ENCODE measurements at regions not wholly inside any gene's neighbourhood (a gene's known extent, or its start where the extent isn't known, plus 50 kb on each side); places are given as distances from the start of the nearest gene placed in this dataset.

DNA sequence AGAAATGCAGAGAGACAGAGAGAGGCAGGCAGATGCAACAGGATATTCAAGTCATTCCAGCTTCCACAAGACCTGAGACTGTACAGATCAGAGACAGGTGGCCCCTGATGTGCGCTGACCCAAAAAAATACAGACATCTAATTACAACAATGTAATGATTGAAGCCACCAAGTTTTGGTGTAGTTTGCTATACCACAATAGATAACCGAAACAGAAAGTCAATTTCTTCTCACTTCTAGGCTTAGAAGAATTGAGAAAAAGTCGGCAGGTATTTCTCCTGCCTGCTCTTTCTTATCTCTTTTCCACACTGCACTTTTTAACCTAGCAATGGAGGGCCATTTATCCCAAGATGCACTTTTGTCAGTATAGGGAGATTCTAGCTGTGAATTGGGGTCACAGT lies 949.2 kb downstream of the CDH11 start:
- DNase-seq, result no peak
- Mint-ChIP-seq H3K9me3 (peaks cover 3 to 6% of the 10 kb centered on the region in 2 donors), H3K36me3 (no peaks in the 10 kb centered on the region)

DNA sequence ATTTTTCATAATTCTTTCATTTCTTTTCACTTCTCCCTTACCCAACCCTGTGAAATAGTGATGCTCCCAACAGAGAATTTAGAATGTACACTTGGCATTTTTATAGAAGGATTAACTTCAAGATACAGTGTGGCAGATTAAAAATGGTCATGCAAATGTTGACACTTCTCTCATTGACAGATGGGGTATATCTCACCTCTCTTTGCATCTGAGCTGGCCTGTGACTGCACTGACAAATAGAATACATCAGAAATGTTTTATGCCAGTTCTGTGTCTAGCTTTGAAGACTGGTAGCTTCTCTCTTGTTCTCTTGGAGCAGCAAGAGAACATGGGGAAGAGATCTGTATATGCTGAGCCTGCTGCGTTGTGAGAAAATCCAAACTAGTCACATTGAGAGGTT lies 949.6 kb downstream of the CDH11 start:
- no peak overlapping the region for H3K4me3 Mint-ChIP-seq
- no peak for ATAC-seq (replicated peaks)

More for the DNA sequence above, 949.2 kb downstream of the CDH11 start:
- H3K27ac Mint-ChIP-seq, result no peak overlapping the region
- no peaks in the 10 kb centered on the region for H3K4me1 Mint-ChIP-seq
- no peaks in the 10 kb centered on the region for H3K27me3 Mint-ChIP-seq
- no peak overlapping the region for H3K4me3 Mint-ChIP-seq
- no peak for ATAC-seq (replicated peaks)

DNA sequence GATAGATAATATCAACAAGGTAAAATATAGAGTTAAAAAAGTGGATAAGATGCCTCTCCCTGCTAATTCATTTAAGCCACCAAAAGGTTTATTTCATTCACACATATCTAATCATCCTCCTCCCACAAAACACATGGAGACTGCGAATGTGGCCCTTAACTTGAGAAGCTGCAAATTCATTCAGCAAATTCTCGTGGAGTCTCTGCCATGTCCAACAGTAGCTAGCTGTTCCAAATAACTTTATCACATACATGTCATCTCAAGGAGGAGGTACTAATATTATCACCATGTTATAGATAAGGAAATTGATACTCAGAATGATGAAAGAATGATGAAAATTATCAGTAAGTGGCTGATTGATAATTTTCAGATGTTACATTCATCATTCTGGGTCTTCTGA lies 950.2 kb downstream of the CDH11 start:
- H3K4me3 Mint-ChIP-seq, result no peak overlapping the region
- no peaks in the 10 kb centered on the region for H3K36me3 Mint-ChIP-seq
- no peak overlapping the region for H3K27ac Mint-ChIP-seq
- no peaks in the 10 kb centered on the region for H3K4me1 Mint-ChIP-seq
- no peaks in the 10 kb centered on the region for H3K27me3 Mint-ChIP-seq
- H3K9me3 Mint-ChIP-seq, result no peaks in the 10 kb centered on the region
- ATAC-seq (replicated peaks) (no peak), DNase-seq (no peak)

More for the DNA sequence above, 949.6 kb downstream of the CDH11 start:
- no peak for DNase-seq
- no peaks in the 10 kb centered on the region for H3K36me3 Mint-ChIP-seq
- no peaks in the 10 kb centered on the region for H3K27me3 Mint-ChIP-seq
- H3K27ac Mint-ChIP-seq, result no peak overlapping the region
- H3K9me3 Mint-ChIP-seq, result peaks cover under 1 to 1% of the 10 kb centered on the region in 2 donors
- H3K4me1 Mint-ChIP-seq, result no peaks in the 10 kb centered on the region

DNA sequence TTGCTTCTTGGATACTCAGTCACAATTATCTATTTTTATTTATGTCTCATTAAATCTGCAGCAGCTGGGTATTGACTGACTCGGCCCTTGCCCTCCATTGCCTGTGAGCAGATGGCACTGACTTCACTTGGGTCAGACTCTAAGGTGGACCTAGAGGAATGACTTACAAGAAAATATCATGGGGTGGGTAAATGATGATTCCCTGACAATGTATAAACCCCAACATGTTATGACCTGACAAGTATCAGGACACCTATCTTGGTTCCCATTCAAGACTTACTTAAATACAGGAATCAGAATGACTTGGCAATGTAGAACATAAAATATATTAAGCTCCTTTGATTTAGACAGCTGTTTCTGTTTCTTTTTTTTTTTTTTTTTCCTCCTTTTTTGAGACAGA lies 953.5 kb downstream of the CDH11 start:
- DNase-seq, result no peak
- Mint-ChIP-seq H3K27ac (no peak overlapping the region), H3K9me3 (peaks cover 0 to 4% of the 10 kb centered on the region in 2 donors), H3K27me3 (no peaks in the 10 kb centered on the region), H3K4me3 (no peak overlapping the region), H3K4me1 (no peaks in the 10 kb centered on the region), H3K36me3 (no peaks in the 10 kb centered on the region)
- no peak for ATAC-seq (replicated peaks)

DNA sequence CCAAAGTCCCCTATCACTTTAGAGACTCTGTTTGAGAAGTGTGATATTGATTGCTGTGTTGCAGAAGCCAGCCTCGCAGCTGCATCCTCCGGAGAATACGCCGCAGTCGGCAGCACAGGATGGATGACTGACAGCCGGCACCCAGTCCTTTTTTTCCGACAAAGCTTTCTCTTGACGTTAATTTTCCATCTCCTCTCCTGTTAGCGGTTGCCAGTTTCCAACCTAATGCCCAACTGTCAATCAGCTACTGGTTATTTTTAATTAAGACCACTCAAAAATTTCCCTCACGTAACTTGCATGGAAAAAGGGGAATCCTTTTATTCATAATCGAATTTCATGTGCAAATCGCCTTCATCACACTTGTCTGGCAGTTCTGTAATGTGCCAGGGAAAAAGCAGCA lies 953.9 kb downstream of the CDH11 start:
- H3K27ac Mint-ChIP-seq, result no peak overlapping the region
- H3K27me3 Mint-ChIP-seq, result no peaks in the 10 kb centered on the region
- no peaks in the 10 kb centered on the region for H3K36me3 Mint-ChIP-seq
- H3K4me1 Mint-ChIP-seq, result no peaks in the 10 kb centered on the region
- ATAC-seq (replicated peaks), result no peak
- H3K4me3 Mint-ChIP-seq, result no peak overlapping the region
- H3K9me3 Mint-ChIP-seq, result peaks cover 0 to 4% of the 10 kb centered on the region in 2 donors
- no peak for DNase-seq

DNA sequence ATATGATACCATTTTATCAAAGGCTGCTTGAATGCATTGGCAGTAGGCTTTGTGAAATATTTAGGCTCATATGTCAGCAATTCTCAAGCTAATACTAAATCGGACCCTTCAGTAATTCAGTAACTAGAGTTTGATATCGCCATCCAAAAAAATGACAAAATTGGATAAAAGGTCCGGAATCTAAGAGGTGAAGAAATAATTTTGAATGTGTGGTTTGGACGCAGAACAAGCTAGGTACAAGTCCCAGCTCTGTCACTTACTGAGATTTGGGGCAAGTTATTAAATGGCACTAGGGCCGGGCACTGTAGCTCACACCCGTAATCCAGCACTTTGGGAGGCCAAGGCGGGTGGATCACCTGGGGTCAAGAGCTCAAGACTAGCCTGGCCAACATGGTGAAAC lies 956.5 kb downstream of the CDH11 start:
- Mint-ChIP-seq H3K9me3 (peaks cover 0 to 4% of the 10 kb centered on the region in 2 donors), H3K4me1 (no peaks in the 10 kb centered on the region), H3K27ac (no peak overlapping the region), H3K36me3 (no peaks in the 10 kb centered on the region), H3K4me3 (no peak overlapping the region), H3K27me3 (no peaks in the 10 kb centered on the region)
- no peak for DNase-seq
- ATAC-seq (replicated peaks), result no peak

DNA sequence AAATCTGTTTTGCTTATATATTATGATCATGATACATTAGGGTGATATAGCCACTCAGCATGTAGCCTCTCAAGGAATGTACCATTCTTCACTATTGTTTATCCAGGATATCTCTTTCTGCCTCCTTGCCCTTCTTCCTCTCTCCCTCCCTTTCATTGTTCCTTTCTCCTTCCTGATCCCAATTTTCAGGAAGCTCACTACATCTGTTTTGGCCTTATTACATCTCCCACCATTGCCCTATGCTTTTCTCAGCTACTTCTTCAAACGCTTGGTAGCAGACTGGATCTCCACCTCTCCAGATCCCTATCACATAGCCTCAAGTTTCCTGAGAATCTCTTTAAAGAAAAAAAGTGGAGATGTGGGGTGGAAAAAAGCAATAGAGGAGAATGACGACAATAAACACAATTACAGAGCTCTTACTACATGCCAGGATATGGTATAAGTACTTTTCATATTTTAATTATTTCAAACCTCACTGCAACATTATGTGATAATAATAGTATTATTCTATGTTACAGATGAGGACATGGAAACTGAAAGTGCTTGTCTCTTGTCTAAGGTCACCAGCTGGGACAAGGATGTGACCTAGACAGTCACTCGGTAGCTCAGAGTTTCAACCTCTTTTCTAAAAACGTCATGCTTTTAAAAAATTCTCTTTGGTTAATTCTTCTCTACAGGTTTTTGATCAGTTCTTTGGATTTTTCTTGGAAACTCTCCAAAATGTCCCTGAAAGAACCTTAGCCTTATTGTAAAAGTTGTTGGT lies 959.1 kb downstream of the CDH11 start:
- Mint-ChIP-seq H3K36me3 (no peaks in the 10 kb centered on the region), H3K4me3 (no peak overlapping the region), H3K27ac (no peak overlapping the region), H3K4me1 (no peaks in the 10 kb centered on the region), H3K27me3 (no peaks in the 10 kb centered on the region), H3K9me3 (peaks cover 0 to 4% of the 10 kb centered on the region in 2 donors)
- ATAC-seq (replicated peaks) (peak in 1 of 2 donors; percentile 51), DNase-seq (no peak)

DNA sequence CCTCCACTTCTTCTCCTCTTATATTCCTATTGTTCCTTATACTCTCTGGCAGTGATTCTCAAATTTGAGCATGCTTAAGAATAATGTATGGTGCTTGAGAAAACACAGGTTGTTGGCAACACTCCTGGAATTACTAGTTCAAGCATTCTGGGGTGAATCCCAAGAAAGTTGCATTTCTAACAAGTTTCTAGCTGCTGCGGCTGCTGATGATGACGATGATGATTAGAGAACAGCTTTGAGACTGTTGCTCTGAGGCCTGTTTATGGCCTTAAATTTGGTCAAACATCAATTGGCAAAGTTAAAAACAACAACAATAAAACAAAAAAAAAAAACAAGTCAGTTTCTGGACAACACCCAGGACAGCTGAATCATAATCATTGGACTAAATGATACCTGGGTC lies 961.9 kb downstream of the CDH11 start:
- no peaks in the 10 kb centered on the region for H3K36me3 Mint-ChIP-seq
- no peak for DNase-seq
- H3K27me3 Mint-ChIP-seq, result no peaks in the 10 kb centered on the region
- peaks cover 0 to 5% of the 10 kb centered on the region in 2 donors for H3K9me3 Mint-ChIP-seq
- H3K4me1 Mint-ChIP-seq, result no peaks in the 10 kb centered on the region
- no peak for ATAC-seq (replicated peaks)
- H3K27ac Mint-ChIP-seq, result no peak overlapping the region
- no peak overlapping the region for H3K4me3 Mint-ChIP-seq

DNA sequence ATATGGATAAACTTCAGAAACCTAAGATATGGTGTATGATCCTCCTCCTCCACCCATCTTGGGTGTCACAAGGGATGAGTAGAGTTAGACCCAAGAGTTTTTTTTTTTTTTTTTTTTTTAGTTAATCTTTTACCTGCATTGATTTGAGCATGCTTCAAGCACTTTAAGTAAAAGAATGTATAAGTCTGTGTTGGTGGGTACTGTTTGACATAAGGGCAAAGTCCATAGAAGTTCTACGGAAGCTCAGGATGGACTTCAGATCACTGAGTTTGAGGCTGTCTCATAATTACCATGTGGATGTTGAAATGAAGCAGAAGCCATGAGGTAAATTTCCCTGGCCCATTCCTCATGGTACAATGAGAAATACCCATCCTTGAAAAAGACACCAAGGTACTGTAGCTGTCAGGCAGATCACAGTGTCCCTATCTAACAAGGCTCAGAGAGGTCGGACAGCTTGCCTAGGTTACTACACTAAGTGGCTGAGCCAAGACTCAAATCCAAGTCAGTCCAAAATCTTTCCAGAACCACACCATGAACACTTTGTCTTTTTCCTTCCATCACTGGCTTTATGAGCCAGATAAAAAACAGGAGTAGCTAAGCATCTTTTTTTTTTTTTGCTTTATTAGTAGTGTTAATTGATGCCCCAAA lies 962.8 kb downstream of the CDH11 start:
- H3K4me3 Mint-ChIP-seq, result no peak overlapping the region
- no peak for ATAC-seq (replicated peaks)
- peaks cover 0 to 2% of the 10 kb centered on the region in 2 donors for H3K9me3 Mint-ChIP-seq
- H3K27ac Mint-ChIP-seq, result no peak overlapping the region
- no peak for DNase-seq
- H3K36me3 Mint-ChIP-seq, result no peaks in the 10 kb centered on the region
- no peaks in the 10 kb centered on the region for H3K4me1 Mint-ChIP-seq
- H3K27me3 Mint-ChIP-seq, result no peaks in the 10 kb centered on the region

DNA sequence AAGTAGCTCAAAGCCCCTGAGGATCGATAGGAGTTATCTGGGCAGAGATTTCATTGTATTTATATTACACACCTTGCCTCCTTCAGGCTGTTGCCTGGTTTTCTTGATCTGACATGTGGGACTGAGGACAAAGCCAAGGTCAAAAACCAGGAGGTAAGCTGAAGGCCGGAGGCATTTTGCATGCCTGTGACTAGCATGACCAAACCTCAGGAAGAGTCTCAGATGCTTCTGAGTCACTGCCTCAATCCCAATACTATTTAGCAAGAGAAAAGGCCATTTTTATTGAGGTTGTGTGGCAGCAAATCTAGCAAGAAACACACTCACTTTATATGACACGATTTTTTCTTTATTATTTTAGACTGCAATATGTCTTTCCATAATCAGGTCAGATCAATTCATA lies 968.1 kb downstream of the CDH11 start:
- no peak overlapping the region for H3K27ac Mint-ChIP-seq
- no peaks in the 10 kb centered on the region for H3K36me3 Mint-ChIP-seq
- no peaks in the 10 kb centered on the region for H3K4me1 Mint-ChIP-seq
- ATAC-seq (replicated peaks) (no peak), DNase-seq (no peak)
- no peaks in the 10 kb centered on the region for H3K27me3 Mint-ChIP-seq
- H3K9me3 Mint-ChIP-seq, result peaks cover 4 to 5% of the 10 kb centered on the region in 2 donors
- no peak overlapping the region for H3K4me3 Mint-ChIP-seq

DNA sequence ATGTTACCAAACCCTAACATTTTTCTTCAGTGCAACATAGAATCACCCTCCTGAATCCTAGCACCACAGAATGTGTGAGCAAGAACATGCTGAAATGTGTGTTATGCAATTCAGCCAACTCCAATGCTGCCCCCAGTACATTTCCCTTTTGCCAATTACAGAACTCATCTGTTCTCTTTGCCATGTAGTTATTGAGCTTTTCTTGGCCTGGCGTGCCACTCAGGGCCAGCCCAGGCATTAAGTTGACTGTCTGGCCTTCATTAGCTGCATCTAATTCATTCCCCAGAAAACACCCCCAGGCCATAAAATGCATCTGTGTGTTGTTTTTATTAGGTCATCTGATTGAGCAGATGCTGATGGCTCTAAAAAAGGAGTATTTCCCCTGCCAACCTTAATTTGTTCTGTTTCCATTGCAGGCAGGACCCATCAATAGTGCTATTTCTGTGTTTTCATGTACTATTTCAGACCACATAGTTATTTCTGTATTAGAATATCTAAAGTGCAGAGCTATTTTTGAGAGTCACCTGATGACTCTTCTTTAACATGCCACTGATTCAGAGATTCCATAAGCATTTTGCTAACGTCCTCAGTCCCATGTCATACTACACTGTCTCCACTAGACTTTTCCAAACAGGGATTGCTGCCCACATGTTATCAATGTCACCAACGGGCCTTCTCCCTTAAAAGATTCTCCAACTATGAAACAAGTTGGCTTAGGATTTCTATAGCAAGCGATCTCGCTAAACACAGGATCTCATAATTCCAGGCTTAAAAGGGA lies 969.7 kb downstream of the CDH11 start:
- Mint-ChIP-seq H3K27ac (no peak overlapping the region), H3K9me3 (peaks cover 7 to 8% of the 10 kb centered on the region in 2 donors), H3K27me3 (no peaks in the 10 kb centered on the region), H3K4me3 (no peak overlapping the region), H3K4me1 (no peaks in the 10 kb centered on the region), H3K36me3 (no peaks in the 10 kb centered on the region)
- DNase-seq (no peak), ATAC-seq (replicated peaks) (no peak)

DNA sequence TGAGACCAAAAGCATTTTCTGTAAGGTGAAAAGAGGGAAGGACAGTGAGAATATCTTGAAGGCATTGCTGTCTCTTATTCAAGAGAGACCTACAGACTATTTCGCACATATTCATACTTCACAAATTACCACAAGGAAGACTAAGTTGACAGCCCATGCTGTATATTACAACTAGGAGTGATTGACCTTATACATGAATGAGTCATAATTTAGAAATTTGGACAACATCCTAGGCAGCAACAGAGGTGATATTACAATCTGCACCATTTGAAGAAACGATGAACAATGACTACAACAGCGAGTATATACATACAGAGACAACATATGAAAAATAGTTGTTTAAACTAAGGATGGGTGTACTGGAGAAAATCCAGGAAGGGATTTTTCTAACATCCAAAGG lies 971.7 kb downstream of the CDH11 start:
- Mint-ChIP-seq H3K36me3 (no peaks in the 10 kb centered on the region), H3K9me3 (peaks cover 7 to 8% of the 10 kb centered on the region in 2 donors), H3K27ac (no peak overlapping the region), H3K27me3 (no peaks in the 10 kb centered on the region), H3K4me3 (no peak overlapping the region), H3K4me1 (no peaks in the 10 kb centered on the region)
- ATAC-seq (replicated peaks) (no peak), DNase-seq (no peak)

DNA sequence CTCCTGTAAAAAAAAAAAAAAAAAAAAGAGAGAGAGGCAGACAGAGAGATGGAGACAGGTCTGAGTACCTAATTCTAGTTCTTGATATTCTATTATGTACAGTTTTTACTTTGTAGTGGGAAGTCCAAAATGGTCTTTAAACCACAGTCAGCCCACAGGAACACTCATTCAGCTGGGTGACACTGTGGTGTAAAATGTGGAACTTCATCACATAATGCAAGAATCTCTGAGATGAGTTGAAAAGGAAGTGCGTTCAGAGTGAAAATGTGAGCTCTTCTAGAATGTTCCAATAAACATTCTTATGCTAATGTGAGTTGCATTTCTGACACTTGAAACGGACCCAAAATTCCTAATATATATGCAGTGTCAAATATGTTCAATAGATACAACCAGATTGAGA lies 972.1 kb downstream of the CDH11 start:
- DNase-seq (no peak), ATAC-seq (replicated peaks) (no peak)
- no peak overlapping the region for H3K4me3 Mint-ChIP-seq
- H3K36me3 Mint-ChIP-seq, result no peaks in the 10 kb centered on the region
- H3K27ac Mint-ChIP-seq, result no peak overlapping the region
- H3K4me1 Mint-ChIP-seq, result no peaks in the 10 kb centered on the region
- H3K9me3 Mint-ChIP-seq, result peaks cover 7 to 8% of the 10 kb centered on the region in 2 donors
- no peaks in the 10 kb centered on the region for H3K27me3 Mint-ChIP-seq

DNA sequence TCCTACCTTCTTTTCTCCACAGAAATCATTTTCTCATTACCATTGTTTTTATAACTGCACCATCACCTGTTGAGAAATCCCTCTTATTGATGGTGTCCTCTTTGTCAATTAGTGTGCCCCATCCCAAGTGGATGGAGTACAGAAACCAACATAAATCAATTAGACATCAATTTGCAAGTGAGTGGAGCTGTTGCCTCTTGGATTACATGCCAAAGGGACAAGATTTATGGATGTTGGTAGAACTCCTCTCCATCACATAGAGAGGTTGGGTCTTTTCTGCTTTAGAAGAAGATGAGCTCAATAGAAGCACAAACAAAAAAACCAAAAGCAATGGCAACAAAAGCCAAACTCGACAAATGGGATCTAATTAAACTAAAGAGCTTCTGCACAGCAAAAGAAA lies 973.5 kb downstream of the CDH11 start:
- no peak overlapping the region for H3K4me3 Mint-ChIP-seq
- peaks cover 8% of the 10 kb centered on the region in 2 donors for H3K9me3 Mint-ChIP-seq
- ATAC-seq (replicated peaks), result no peak
- H3K27me3 Mint-ChIP-seq, result no peaks in the 10 kb centered on the region
- no peak for DNase-seq
- H3K27ac Mint-ChIP-seq, result no peak overlapping the region
- no peaks in the 10 kb centered on the region for H3K36me3 Mint-ChIP-seq
- H3K4me1 Mint-ChIP-seq, result no peaks in the 10 kb centered on the region

DNA sequence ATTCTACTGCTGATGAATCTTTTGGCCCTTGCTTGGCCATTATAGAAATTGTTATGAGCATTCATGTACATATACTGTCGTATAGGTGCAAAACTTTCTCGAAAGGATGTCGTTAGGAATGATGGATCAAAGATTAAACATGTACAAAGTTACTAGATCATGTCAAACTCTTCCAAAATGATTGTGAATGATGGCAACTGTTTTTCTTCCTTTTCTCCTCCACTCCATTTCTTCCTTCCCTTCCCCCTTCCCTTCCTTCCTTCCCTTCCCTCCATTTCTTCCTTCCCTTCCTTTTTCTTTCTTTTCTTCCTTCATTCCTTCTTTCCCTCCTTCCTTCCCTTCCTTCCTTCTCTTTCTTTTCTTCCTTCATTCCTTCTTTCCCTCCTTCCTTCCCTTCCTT lies 973.9 kb downstream of the CDH11 start:
- H3K4me3 Mint-ChIP-seq, result no peak overlapping the region
- no peaks in the 10 kb centered on the region for H3K27me3 Mint-ChIP-seq
- no peaks in the 10 kb centered on the region for H3K36me3 Mint-ChIP-seq
- H3K27ac Mint-ChIP-seq, result no peak overlapping the region
- no peak for DNase-seq
- no peaks in the 10 kb centered on the region for H3K4me1 Mint-ChIP-seq
- H3K9me3 Mint-ChIP-seq, result peaks cover 8% of the 10 kb centered on the region in 2 donors
- no peak for ATAC-seq (replicated peaks)
